ENCODE measurements at regions not wholly inside any gene's neighbourhood (a gene's known extent, or its start where the extent isn't known, plus 50 kb on each side); places are given as distances from the start of the nearest gene placed in this dataset.

- H3K27me3 Mint-ChIP-seq (ENCODE audit: low read depth, poor library complexity) = peaks cover 5% of the 10 kb centered on the region
- DNase-seq = no peak
- peaks cover 5% of the 10 kb centered on the region for H3K4me1 Mint-ChIP-seq
- no peak overlapping the region for H3K4me3 Mint-ChIP-seq
- no peak overlapping the region for H3K27ac Mint-ChIP-seq
- no peaks in the 10 kb centered on the region for H3K9me3 Mint-ChIP-seq
- H3K36me3 Mint-ChIP-seq (ENCODE audit: low read depth) = no peaks in the 10 kb centered on the region
- no peak for TF ChIP-seq CTCF (IDR thresholded peaks at IDR 0.05)
These were observed 135.0 kb downstream of the NMUR2 start for GRCh38 chr5:152270096-152270495.

- Mint-ChIP-seq H3K4me3 (no peak overlapping the region), H3K27ac (no peak overlapping the region), H3K27me3 (ENCODE audit: low read depth, poor library complexity) (peaks cover 5% of the 10 kb centered on the region), H3K36me3 (ENCODE audit: low read depth) (no peaks in the 10 kb centered on the region), H3K9me3 (no peaks in the 10 kb centered on the region), H3K4me1 (peaks cover 5% of the 10 kb centered on the region)
- TF ChIP-seq CTCF (IDR thresholded peaks at IDR 0.05) = no peak
- no peak for DNase-seq
These were observed 135.5 kb downstream of the NMUR2 start for GRCh38 chr5:152269533-152269932.

GRCh38 chr5:152264645-152265254, 140.3 kb downstream of the NMUR2 start:
- no peak overlapping the region for H3K27ac Mint-ChIP-seq
- DNase-seq = no peak
- no peaks in the 10 kb centered on the region for H3K4me1 Mint-ChIP-seq
- H3K9me3 Mint-ChIP-seq = no peaks in the 10 kb centered on the region
- peaks cover 8% of the 10 kb centered on the region for H3K27me3 Mint-ChIP-seq (ENCODE audit: low read depth, poor library complexity)
- TF ChIP-seq CTCF (IDR thresholded peaks at IDR 0.05) = no peak
- H3K4me3 Mint-ChIP-seq = no peak overlapping the region
- no peaks in the 10 kb centered on the region for H3K36me3 Mint-ChIP-seq (ENCODE audit: low read depth)

GRCh38 chr5:152262667-152263066, 142.4 kb downstream of the NMUR2 start:
- no peaks in the 10 kb centered on the region for H3K4me1 Mint-ChIP-seq
- peaks cover 8% of the 10 kb centered on the region for H3K27me3 Mint-ChIP-seq (ENCODE audit: low read depth, poor library complexity)
- H3K9me3 Mint-ChIP-seq = no peaks in the 10 kb centered on the region
- H3K4me3 Mint-ChIP-seq = no peak overlapping the region
- DNase-seq = no peak
- TF ChIP-seq CTCF (IDR thresholded peaks at IDR 0.05) = no peak
- H3K36me3 Mint-ChIP-seq (ENCODE audit: low read depth) = no peaks in the 10 kb centered on the region
- no peak overlapping the region for H3K27ac Mint-ChIP-seq

- H3K4me3 Mint-ChIP-seq = no peak overlapping the region
- peaks cover 8% of the 10 kb centered on the region for H3K27me3 Mint-ChIP-seq (ENCODE audit: low read depth, poor library complexity)
- no peak overlapping the region for H3K27ac Mint-ChIP-seq
- TF ChIP-seq CTCF (IDR thresholded peaks at IDR 0.05) = no peak
- no peak for DNase-seq
- H3K9me3 Mint-ChIP-seq = no peaks in the 10 kb centered on the region
- H3K4me1 Mint-ChIP-seq = no peaks in the 10 kb centered on the region
- no peaks in the 10 kb centered on the region for H3K36me3 Mint-ChIP-seq (ENCODE audit: low read depth)
These were observed 144.1 kb downstream of the NMUR2 start for GRCh38 chr5:152260940-152261339.

GRCh38 chr5:152259702-152260101, 145.4 kb downstream of the NMUR2 start:
- Mint-ChIP-seq H3K27me3 (ENCODE audit: low read depth, poor library complexity) (peaks cover 8% of the 10 kb centered on the region), H3K36me3 (ENCODE audit: low read depth) (no peaks in the 10 kb centered on the region), H3K9me3 (no peaks in the 10 kb centered on the region), H3K27ac (no peak overlapping the region), H3K4me3 (no peak overlapping the region), H3K4me1 (no peaks in the 10 kb centered on the region)
- TF ChIP-seq CTCF (IDR thresholded peaks at IDR 0.05) = no peak
- no peak for DNase-seq
